ENCODE measurements at regions not wholly inside any gene's neighbourhood (a gene's known extent, or its start where the extent isn't known, plus 50 kb on each side); places are given as distances from the start of the nearest gene placed in this dataset.

- DNase-seq (ENCODE audit: low spot score) = no peak
These were observed 137.2 kb upstream of the ADARB2 start for GRCh38 chr10:1874533-1874932.

- DNase-seq (ENCODE audit: low spot score) = no peak
These were observed 136.5 kb upstream of the ADARB2 start for GRCh38 chr10:1873661-1874315.

GRCh38 chr10:1872151-1872726 is 134.9 kb upstream of the ADARB2 start:
- DNase-seq (ENCODE audit: low spot score) = no peak

GRCh38 chr10:1870491-1870890 is 133.2 kb upstream of the ADARB2 start:
- DNase-seq (ENCODE audit: low spot score) = no peak

GRCh38 chr10:1869861-1870260 is 132.5 kb upstream of the ADARB2 start:
- no peak for DNase-seq (ENCODE audit: low spot score)

- no peak for DNase-seq (ENCODE audit: low spot score)
These were observed 123.0 kb upstream of the ADARB2 start for GRCh38 chr10:1860351-1860750.

- DNase-seq (ENCODE audit: low spot score) = no peak
These were observed 121.2 kb upstream of the ADARB2 start for GRCh38 chr10:1858547-1858946.

GRCh38 chr10:1858048-1858447 is 120.7 kb upstream of the ADARB2 start:
- DNase-seq (ENCODE audit: low spot score) = no peak

- DNase-seq (ENCODE audit: low spot score) = no peak
These were observed 118.6 kb upstream of the ADARB2 start for GRCh38 chr10:1855911-1856310.

- no peak for DNase-seq (ENCODE audit: low spot score)
These were observed 116.9 kb upstream of the ADARB2 start for GRCh38 chr10:1854271-1854670.

- DNase-seq (ENCODE audit: low spot score) = no peak
These were observed 116.5 kb upstream of the ADARB2 start for GRCh38 chr10:1853801-1854200.

GRCh38 chr10:1852841-1853240 is 115.5 kb upstream of the ADARB2 start:
- no peak for DNase-seq (ENCODE audit: low spot score)

GRCh38 chr10:1851762-1852161 is 114.4 kb upstream of the ADARB2 start:
- DNase-seq (ENCODE audit: low spot score) = no peak

- DNase-seq (ENCODE audit: low spot score) = no peak
These were observed 113.7 kb upstream of the ADARB2 start for GRCh38 chr10:1850971-1851527.

- no peak for DNase-seq (ENCODE audit: low spot score)
These were observed 110.0 kb upstream of the ADARB2 start for GRCh38 chr10:1847361-1847760.

- DNase-seq (ENCODE audit: low spot score) = no peak
These were observed 108.7 kb upstream of the ADARB2 start for GRCh38 chr10:1846032-1846431.

GRCh38 chr10:1841759-1842158 is 104.4 kb upstream of the ADARB2 start:
- no peak for DNase-seq (ENCODE audit: low spot score)

- no peak for DNase-seq (ENCODE audit: low spot score)
These were observed 92.4 kb upstream of the ADARB2 start for GRCh38 chr10:1829712-1830111.

- DNase-seq (ENCODE audit: low spot score) = no peak
These were observed 87.6 kb upstream of the ADARB2 start for GRCh38 chr10:1824928-1825327.

GRCh38 chr10:1814556-1814955 is 77.2 kb upstream of the ADARB2 start:
- DNase-seq (ENCODE audit: low spot score) = no peak

GRCh38 chr10:1809139-1809741 is 71.9 kb upstream of the ADARB2 start:
- no peak for DNase-seq (ENCODE audit: low spot score)

- no peak for DNase-seq (ENCODE audit: low spot score)
These were observed 70.6 kb upstream of the ADARB2 start for GRCh38 chr10:1807924-1808323.

GRCh38 chr10:1807196-1807595 is 69.9 kb upstream of the ADARB2 start:
- DNase-seq (ENCODE audit: low spot score) = no peak

- DNase-seq (ENCODE audit: low spot score) = no peak
These were observed 65.1 kb upstream of the ADARB2 start for GRCh38 chr10:1802413-1802812.

All from kidney tubule cell (primary cell).